H9 (cell line): ENCODE measurements at regions not wholly inside any gene's neighbourhood (a gene's known extent, or its start where the extent isn't known, plus 50 kb on each side); places are given as distances from the start of the nearest gene placed in this dataset.

Source experiments
- DNase-seq: peaks from one replicate; pipeline ENCODE4 v3.0.0-alpha.2; 2017
- H2AFZ ChIP-seq: one replicate; pipeline ENCODE4 v1.6.1; 2013; ENCODE audit warnings: mild to moderate bottlenecking, low read length, control low read depth, moderate library complexity
- H2AK5ac ChIP-seq: 2 replicates; pipeline ENCODE4 v1.6.1; 2013; ENCODE audit warnings: low read length, control low read depth, mixed read lengths; ENCODE audit not compliant: insufficient read length
- H2BK120ac ChIP-seq: one replicate; pipeline ENCODE4 v1.6.1; 2013; ENCODE audit warnings: low read depth, mild to moderate bottlenecking, low read length, control low read depth, inconsistent platforms; ENCODE audit not compliant: poor library complexity, severe bottlenecking
- H2BK12ac ChIP-seq: 2 replicates; pipeline ENCODE4 v1.6.1; 2013; ENCODE audit warnings: low read length, control low read depth, mixed read lengths, low read depth; ENCODE audit not compliant: insufficient read length
- H2BK15ac ChIP-seq: 2 replicates; pipeline ENCODE4 v1.6.1; 2013; ENCODE audit warnings: low read depth, low read length, control low read depth
- H2BK20ac ChIP-seq: one replicate; pipeline ENCODE4 v1.6.1; 2013; ENCODE audit warnings: low read depth, mild to moderate bottlenecking, low read length, control low read depth, inconsistent platforms; ENCODE audit not compliant: poor library complexity, severe bottlenecking
- H2BK5ac ChIP-seq: 2 replicates; pipeline ENCODE4 v1.6.1; 2013; ENCODE audit warnings: low read length, control low read depth, mixed read lengths; ENCODE audit not compliant: insufficient read length
- H3K14ac ChIP-seq: 2 replicates; pipeline ENCODE4 v1.6.1; 2013; ENCODE audit warnings: low read length, control low read depth; ENCODE audit not compliant: insufficient read depth
- H3K18ac ChIP-seq: 2 replicates; pipeline ENCODE4 v1.6.1; 2013; ENCODE audit warnings: low read depth, mild to moderate bottlenecking, mixed read lengths, low read length, control low read depth; ENCODE audit not compliant: insufficient read length
- H3K23ac ChIP-seq: 2 replicates; pipeline ENCODE4 v1.6.1; 2013; ENCODE audit warnings: low read length, control low read depth, mixed read lengths, low read depth; ENCODE audit not compliant: insufficient read length
- H3K23me2 ChIP-seq: 2 replicates; pipeline ENCODE4 v1.6.1; 2013; ENCODE audit warnings: low read depth, mild to moderate bottlenecking, mixed read lengths, low read length, control low read depth; ENCODE audit not compliant: insufficient read length, poor library complexity, severe bottlenecking
- H3K27ac ChIP-seq: 2 replicates; pipeline ENCODE4 v1.5.1; 2013; ENCODE audit warnings: low read length, control low read depth, mixed read lengths, low read depth; ENCODE audit not compliant: insufficient read length
- H3K27me3 ChIP-seq: 2 replicates; pipeline ENCODE4 v1.6.1; 2013; ENCODE audit warnings: low read length, control low read depth, inconsistent platforms; ENCODE audit not compliant: insufficient read depth
- H3K4ac ChIP-seq: 2 replicates; pipeline ENCODE4 v1.6.1; 2013; ENCODE audit warnings: low read depth, mild to moderate bottlenecking, control low read depth, inconsistent platforms, low read length, moderate library complexity
- H3K4me1 ChIP-seq: 2 replicates; pipeline ENCODE4 v1.6.1; 2013; ENCODE audit warnings: low read length, control low read depth, inconsistent platforms; ENCODE audit not compliant: insufficient read depth
- H3K4me2 ChIP-seq: 2 replicates; pipeline ENCODE4 v1.6.1; 2013; ENCODE audit warnings: low read length, control low read depth, mixed read lengths; ENCODE audit not compliant: insufficient read length, insufficient read depth
- H3K56ac ChIP-seq: 2 replicates; pipeline ENCODE4 v1.6.1; 2013; ENCODE audit warnings: low read depth, mild to moderate bottlenecking, mixed read lengths, low read length, control low read depth; ENCODE audit not compliant: insufficient read length
- H3K79me1 ChIP-seq: 2 replicates; pipeline ENCODE4 v1.6.1; 2013; ENCODE audit warnings: low read depth, mild to moderate bottlenecking, moderate library complexity, low read length, control low read depth, inconsistent platforms; ENCODE audit not compliant: insufficient read depth, poor library complexity, severe bottlenecking
- H3K79me2 ChIP-seq: 2 replicates; pipeline ENCODE4 v1.6.1; 2013; ENCODE audit warnings: low read length, control low read depth, inconsistent platforms; ENCODE audit not compliant: insufficient read depth
- H3K9ac ChIP-seq: 2 replicates; pipeline ENCODE4 v1.6.1; 2013; ENCODE audit warnings: low read length, control low read depth, mixed read lengths; ENCODE audit not compliant: insufficient read length; ENCODE audit errors: extremely low read depth
- H3K9me3 ChIP-seq: one replicate; pipeline ENCODE4 v1.6.1; 2013; ENCODE audit warnings: low read depth, low read length, inconsistent platforms; ENCODE audit not compliant: control insufficient read depth
- H3T11ph ChIP-seq: one replicate; pipeline ENCODE4 v1.6.1; 2013; ENCODE audit warnings: mild to moderate bottlenecking, low read length, control low read depth, inconsistent platforms
- H4K20me1 ChIP-seq: one replicate; pipeline ENCODE4 v1.6.1; 2013; ENCODE audit not compliant: control insufficient read depth, insufficient read length, insufficient read depth
- H4K5ac ChIP-seq: 2 replicates; pipeline ENCODE4 v1.6.1; 2013; ENCODE audit warnings: low read depth, mild to moderate bottlenecking, mixed read lengths, low read length, control low read depth; ENCODE audit not compliant: insufficient read length
- H4K8ac ChIP-seq: replicated peaks from 2 replicates; pipeline ENCODE4 v1.6.1; 2013; ENCODE audit warnings: low read length, control low read depth, mixed read lengths, low read depth; ENCODE audit not compliant: insufficient read length
- H4K91ac ChIP-seq: 2 replicates; pipeline ENCODE4 v1.6.1; 2013; ENCODE audit warnings: low read depth, mild to moderate bottlenecking, moderate library complexity, mixed read lengths, low read length, control low read depth; ENCODE audit not compliant: insufficient read length
- H3K27ac Mint-ChIP-seq, 3 experiments: 2 replicates in 2 of 3; 3 replicates in 1 of 3; pipeline ENCODE4 v1.8.0; 2020 to 2021; ENCODE audit warnings: mixed read lengths in 3 of 3, mild to moderate bottlenecking in 1 of 3, moderate library complexity in 1 of 3
- H3K27me3 Mint-ChIP-seq: 2 replicates; pipeline ENCODE4 v1.8.0; 2021; ENCODE audit warnings: low read depth, mild to moderate bottlenecking, moderate library complexity, mixed read lengths
- H3K36me3 Mint-ChIP-seq, 3 experiments: 2 replicates in 2 of 3; 3 replicates in 1 of 3; pipeline ENCODE4 v1.8.0; 2020 to 2021; ENCODE audit warnings: low read depth in 3 of 3, mixed read lengths in 3 of 3; ENCODE audit not compliant: insufficient read depth in 1 of 3
- H3K4me1 Mint-ChIP-seq, 2 experiments: 2 replicates each; pipeline ENCODE4 v1.8.0; 2020; ENCODE audit warnings: mixed read lengths in 2 of 2
- H3K4me3 Mint-ChIP-seq, 2 experiments: 2 replicates in 1 of 2; 3 replicates in 1 of 2; pipeline ENCODE4 v1.8.0; 2020 to 2021; ENCODE audit warnings: mild to moderate bottlenecking in 2 of 2, mixed read lengths in 2 of 2, moderate library complexity in 1 of 2
- H3K9me3 Mint-ChIP-seq, 2 experiments: 2 replicates in 1 of 2; 3 replicates in 1 of 2; pipeline ENCODE4 v1.8.0; 2020; ENCODE audit warnings: mild to moderate bottlenecking in 2 of 2, mixed read lengths in 2 of 2, moderate library complexity in 1 of 2
- WGBS: extraction: QIAGEN DNeasy Blood & Tissue Kit; methylation state at CpG from one replicate; pipeline ENCODE4 v1.1.7; 2013; ENCODE audit warnings: missing lambda C conversion rate, low lambda C conversion rate, mixed read lengths; ENCODE audit not compliant: insufficient read length; ENCODE audit errors: extremely low coverage; 5-methylcytosine and 5-hydroxymethylcytosine counted together
- TF ChIP-seq, protein P1 (sequence below): fragments of 200-600 bp; sonication (generic); conservative IDR thresholded peaks from 3 replicates; pipeline ENCODE4 v1.8.0; 2021; ENCODE audit warnings: antibody characterized with exemption, mild to moderate bottlenecking

DNA sequence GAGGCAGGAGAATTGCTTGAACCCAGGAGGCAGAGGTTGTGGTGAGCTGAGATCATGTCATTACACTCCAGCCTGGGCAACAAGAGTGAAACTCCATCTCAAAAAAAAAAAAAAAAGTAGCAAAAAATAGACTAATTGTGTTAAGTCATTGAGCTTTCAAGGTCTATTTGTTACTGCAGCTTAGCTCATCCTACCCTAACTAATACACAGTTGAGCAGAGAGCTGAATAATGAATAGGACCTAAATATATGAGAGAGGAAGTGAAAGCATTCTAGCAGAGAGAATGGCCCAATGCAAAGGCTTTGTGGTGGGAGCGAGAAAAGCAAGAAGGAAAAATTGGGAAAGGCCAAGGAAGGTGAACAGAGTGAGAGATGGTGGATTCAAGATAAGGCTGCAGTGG lies 128.3 kb downstream of the AXIN2 start:
- Histone ChIP-seq H3K18ac (no peak overlapping the region), H2BK15ac (no peak overlapping the region), H2AFZ (no peak overlapping the region), H3K23ac (no peak overlapping the region), H3K23me2 (no peaks in the 10 kb centered on the region), H4K8ac (no peak overlapping the region), H3K27me3 (no peaks in the 10 kb centered on the region), H3K4me2 (no peak overlapping the region), H2AK5ac (no peak overlapping the region), H4K91ac (no peak overlapping the region), H4K5ac (no peak overlapping the region), H3K9ac (no peak overlapping the region), H3K14ac (no peak overlapping the region), H3K79me2 (no peaks in the 10 kb centered on the region), H3K27ac (no peak overlapping the region), H3K56ac (no peak overlapping the region), H4K20me1 (no peaks in the 10 kb centered on the region), H3K9me3 (no peaks in the 10 kb centered on the region), H2BK12ac (no peak overlapping the region), H2BK5ac (no peak overlapping the region), H2BK120ac (no peak overlapping the region), H3K4ac (no peak overlapping the region), H3K79me1 (no peaks in the 10 kb centered on the region), H2BK20ac (no peak overlapping the region), H3K4me1 (no peaks in the 10 kb centered on the region), H3T11ph (no peak overlapping the region)
- Mint-ChIP-seq H3K36me3 (0 out of 7 replicates have a peak, but pooled peaks cover 0 to 2% (median 0%) of the 10 kb centered on the region in 3 experiments), H3K4me3 (no peak overlapping the region), H3K27ac (no peak overlapping the region), H3K4me1 (no peaks in the 10 kb centered on the region), H3K27me3 (no peaks in the 10 kb centered on the region), H3K9me3 (peaks cover 8 to 10% of the 10 kb centered on the region in 2 experiments; a peak in 4 of 5 replicates)
- DNase-seq: no peak
- no CpG with 5 or more reads among the region's 1 CpG for WGBS
- TF ChIP-seq, protein P1, sequence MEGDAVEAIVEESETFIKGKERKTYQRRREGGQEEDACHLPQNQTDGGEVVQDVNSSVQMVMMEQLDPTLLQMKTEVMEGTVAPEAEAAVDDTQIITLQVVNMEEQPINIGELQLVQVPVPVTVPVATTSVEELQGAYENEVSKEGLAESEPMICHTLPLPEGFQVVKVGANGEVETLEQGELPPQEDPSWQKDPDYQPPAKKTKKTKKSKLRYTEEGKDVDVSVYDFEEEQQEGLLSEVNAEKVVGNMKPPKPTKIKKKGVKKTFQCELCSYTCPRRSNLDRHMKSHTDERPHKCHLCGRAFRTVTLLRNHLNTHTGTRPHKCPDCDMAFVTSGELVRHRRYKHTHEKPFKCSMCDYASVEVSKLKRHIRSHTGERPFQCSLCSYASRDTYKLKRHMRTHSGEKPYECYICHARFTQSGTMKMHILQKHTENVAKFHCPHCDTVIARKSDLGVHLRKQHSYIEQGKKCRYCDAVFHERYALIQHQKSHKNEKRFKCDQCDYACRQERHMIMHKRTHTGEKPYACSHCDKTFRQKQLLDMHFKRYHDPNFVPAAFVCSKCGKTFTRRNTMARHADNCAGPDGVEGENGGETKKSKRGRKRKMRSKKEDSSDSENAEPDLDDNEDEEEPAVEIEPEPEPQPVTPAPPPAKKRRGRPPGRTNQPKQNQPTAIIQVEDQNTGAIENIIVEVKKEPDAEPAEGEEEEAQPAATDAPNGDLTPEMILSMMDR: no peak
